ENCODE measurements at regions not wholly inside any gene's neighbourhood (a gene's known extent, or its start where the extent isn't known, plus 50 kb on each side); places are given as distances from the start of the nearest gene placed in this dataset.
"Not testable (repeated sequence)": the region's sequence is repeated elsewhere in the genome, so short reads cannot be mapped to it uniquely, and the experiment has no call there.

- BruUV-seq (replicated peaks); H3K36me3 ChIP-seq (ENCODE audit: control insufficient read depth in 1 of 2, insufficient read depth in 2 of 2, low read length in 2 of 2); H4K20me1 ChIP-seq (ENCODE audit: insufficient read depth); H3K4me1 ChIP-seq (ENCODE audit: control insufficient read depth in 1 of 2, insufficient read depth in 2 of 2, low read length in 2 of 2); H3K4me2 ChIP-seq (ENCODE audit: low read length); H3K79me2 ChIP-seq (ENCODE audit: insufficient read depth, low read length); POLR2A ChIA-PET; DNase-seq (ENCODE audit: low read depth, low spot score); H3K9me2 ChIP-seq (ENCODE audit: insufficient read depth); RAD21 ChIA-PET (ENCODE audit: low non-redundant PET in 1 of 2, low total read pairs in 2 of 2, uncharacterized antibody in 2 of 2, unreplicated experiment in 2 of 2); H3K4me3 ChIP-seq (replicated peaks in 1 of 2; ENCODE audit: low read depth in 1 of 2, low read length in 2 of 2); H3K9me3 ChIP-seq (ENCODE audit: control insufficient read depth in 1 of 2, insufficient read depth in 1 of 2, low read depth in 1 of 2, low read length in 2 of 2); H2AFZ ChIP-seq (ENCODE audit: low read depth, low read length, poor library complexity, severe bottlenecking); H3K27me3 ChIP-seq (ENCODE audit: insufficient read depth, low read length); H3K9ac ChIP-seq (ENCODE audit: low read length); H3K27ac ChIP-seq (ENCODE audit: low read depth, low read length); intact Hi-C loops (cut with micrococcal nuclease); CTCF ChIA-PET: not testable (repeated sequence)
- ATAC-seq = peak; percentile 99
Measured at GRCh38 chr21:5697733-5698560, 4823.4 kb upstream of the TPTE start.

All from HCT116 (cell line).